PFSK-1 (cell line): ENCODE measurements at regions not wholly inside any gene's neighbourhood (a gene's known extent, or its start where the extent isn't known, plus 50 kb on each side); places are given as distances from the start of the nearest gene placed in this dataset.

Source experiments
- FOXP2 ChIP-seq: optimal IDR thresholded peaks from 2 replicates; pipeline ENCODE3; 2011; ENCODE audit warnings: borderline replicate concordance, control low read depth, inconsistent platforms; ENCODE audit not compliant: insufficient read depth; ENCODE audit errors: extremely low read length, extremely low read depth
- POLR2AphosphoS5 ChIP-seq: IDR thresholded peaks from 2 replicates; pipeline ENCODE4 v1.6.1; 2012; ENCODE audit warnings: low read depth, mild to moderate bottlenecking, control low read depth, low read length, moderate library complexity
- REST ChIP-seq, 2 experiments: IDR thresholded peaks; 2 replicates each; pipeline versions ENCODE4 v1.6.1 to v1.8.0; 2011 to 2012; ENCODE audit warnings: low read depth in 2 of 2, low read length in 2 of 2, control low read depth in 1 of 2, inconsistent platforms in 1 of 2, mild to moderate bottlenecking in 1 of 2, moderate library complexity in 1 of 2; ENCODE audit not compliant: insufficient read depth in 1 of 2
- SIN3A ChIP-seq: IDR thresholded peaks from 2 replicates; pipeline ENCODE4 v1.6.1; 2012; ENCODE audit warnings: mild to moderate bottlenecking, low read length, moderate library complexity, borderline replicate concordance; ENCODE audit not compliant: insufficient read depth
- TAF1 ChIP-seq: IDR thresholded peaks from 2 replicates; pipeline ENCODE4 v1.6.1; 2012; ENCODE audit warnings: low read length, control low read depth, borderline replicate concordance; ENCODE audit not compliant: insufficient read depth

GRCh38 chrX:40313269-40313668 is 215.5 kb upstream of the BCOR start:
- TF ChIP-seq TAF1: no peak
- no peak for TF ChIP-seq POLR2AphosphoS5
- no peak for TF ChIP-seq SIN3A
- no peak for TF ChIP-seq REST (IDR thresholded peaks at IDR 0.05; ENCODE audit: insufficient read depth in 1 of 2, low read depth in 2 of 2, low read length in 2 of 2)
- TF ChIP-seq FOXP2: no peak

- TF ChIP-seq FOXP2: no peak
- no peak for TF ChIP-seq REST (IDR thresholded peaks at IDR 0.05; ENCODE audit: insufficient read depth in 1 of 2, low read depth in 2 of 2, low read length in 2 of 2)
- no peak for TF ChIP-seq SIN3A
- TF ChIP-seq TAF1: no peak
- no peak for TF ChIP-seq POLR2AphosphoS5
Observed at GRCh38 chrX:40310447-40310846, 212.7 kb upstream of the BCOR start.

GRCh38 chrX:40310016-40310415 is 212.3 kb upstream of the BCOR start:
- TF ChIP-seq FOXP2 (no peak), POLR2AphosphoS5 (no peak), SIN3A (no peak), TAF1 (no peak), REST (IDR thresholded peaks at IDR 0.05; ENCODE audit: insufficient read depth in 1 of 2, low read depth in 2 of 2, low read length in 2 of 2) (no peak)

- TF ChIP-seq POLR2AphosphoS5 (no peak), TAF1 (no peak), SIN3A (no peak), FOXP2 (no peak), REST (IDR thresholded peaks at IDR 0.05; ENCODE audit: insufficient read depth in 1 of 2, low read depth in 2 of 2, low read length in 2 of 2) (no peak)
Observed at GRCh38 chrX:40307871-40308270, 210.1 kb upstream of the BCOR start.

- no peak for TF ChIP-seq TAF1
- no peak for TF ChIP-seq POLR2AphosphoS5
- no peak for TF ChIP-seq SIN3A
- no peak for TF ChIP-seq FOXP2
- TF ChIP-seq REST (IDR thresholded peaks at IDR 0.05; ENCODE audit: insufficient read depth in 1 of 2, low read depth in 2 of 2, low read length in 2 of 2): no peak
Observed at GRCh38 chrX:40304115-40304514, 206.4 kb upstream of the BCOR start.
